GM18868 (cell line): ENCODE measurements at regions not wholly inside any gene's neighbourhood (a gene's known extent, or its start where the extent isn't known, plus 50 kb on each side); places are given as distances from the start of the nearest gene placed in this dataset.

Source experiments
- ATAC-seq: cut with Tn5 transposase; IDR thresholded peaks from one replicate; pipeline ENCODE4 v1.9.1; 2021; ENCODE audit warnings: mild to moderate bottlenecking, moderate library complexity; ENCODE audit not compliant: unreplicated experiment

- ATAC-seq, result peak; percentile 29
Observed at GRCh38 chr5:65068410-65068809, 299.7 kb downstream of the CWC27 start.

DNA sequence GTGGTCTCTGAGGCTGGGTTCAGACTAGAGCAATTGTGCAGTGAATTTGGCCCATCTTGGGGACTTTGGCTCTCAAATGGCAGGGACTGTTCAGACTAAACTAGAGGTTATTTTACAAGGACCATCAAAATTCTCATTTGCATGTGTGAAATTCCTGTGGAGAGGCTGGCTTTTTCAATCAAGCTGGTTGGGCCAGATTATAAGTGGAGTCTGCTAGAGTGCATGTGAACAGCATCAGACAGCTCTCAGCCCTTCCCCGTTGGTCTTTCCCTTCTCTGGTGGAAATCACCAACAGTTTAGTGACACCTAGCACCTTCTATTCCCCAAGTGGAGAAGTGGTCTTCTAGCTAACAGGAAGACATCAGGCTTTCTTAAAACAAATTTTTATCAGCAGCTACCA, 301.3 kb downstream of the CWC27 start:
- ATAC-seq, result peak; percentile 34

GRCh38 chr5:65072850-65073249, 304.1 kb downstream of the CWC27 start:
- no peak for ATAC-seq

- no peak for ATAC-seq
Observed at GRCh38 chr5:65073250-65073661, 304.5 kb downstream of the CWC27 start.

GRCh38 chr5:65075623-65076250, 307.0 kb downstream of the CWC27 start:
- no peak for ATAC-seq

- peak; percentile 85 for ATAC-seq
Observed at GRCh38 chr5:65076251-65076869, 307.6 kb downstream of the CWC27 start.

DNA sequence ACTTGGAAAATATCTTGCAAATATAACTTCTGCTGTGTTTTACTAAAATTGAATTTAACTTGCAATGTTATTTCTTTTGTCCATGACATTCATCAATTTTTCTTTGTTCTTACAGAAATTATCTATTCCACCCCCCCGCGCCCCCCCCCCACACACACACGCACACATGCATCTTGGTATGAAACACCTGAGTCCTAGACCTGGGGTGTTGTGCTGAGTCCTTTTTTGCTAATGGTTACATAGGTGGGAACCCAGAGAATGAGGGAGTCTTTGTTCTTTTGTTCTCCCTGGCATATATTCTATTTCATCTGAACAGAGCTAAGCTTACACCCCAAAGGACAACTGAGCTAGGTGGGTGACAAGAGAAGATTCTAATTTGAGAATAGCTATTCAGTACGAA, 308.9 kb downstream of the CWC27 start:
- no peak for ATAC-seq

- ATAC-seq, result no peak
Observed at GRCh38 chr5:65078331-65078730, 309.6 kb downstream of the CWC27 start.

DNA sequence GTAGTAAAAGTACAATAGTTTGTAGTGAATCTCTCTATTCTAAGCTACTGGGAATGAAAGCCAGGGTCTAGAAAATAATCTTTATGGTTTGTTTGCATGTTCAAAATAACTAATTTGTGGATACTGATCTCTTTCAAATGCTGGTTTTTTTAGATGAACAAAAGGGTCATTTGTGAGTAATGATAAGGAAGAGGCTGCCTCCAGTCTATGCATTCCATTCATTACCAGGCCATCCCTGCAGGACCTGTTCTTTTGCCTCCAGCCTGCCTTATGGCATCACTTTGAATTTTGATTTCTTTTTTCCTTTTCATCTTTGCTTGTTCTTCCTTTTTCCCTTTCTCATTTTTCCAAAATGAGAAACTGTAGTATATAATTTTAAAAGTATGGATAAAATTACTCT, 312.3 kb downstream of the CWC27 start:
- no peak for ATAC-seq

DNA sequence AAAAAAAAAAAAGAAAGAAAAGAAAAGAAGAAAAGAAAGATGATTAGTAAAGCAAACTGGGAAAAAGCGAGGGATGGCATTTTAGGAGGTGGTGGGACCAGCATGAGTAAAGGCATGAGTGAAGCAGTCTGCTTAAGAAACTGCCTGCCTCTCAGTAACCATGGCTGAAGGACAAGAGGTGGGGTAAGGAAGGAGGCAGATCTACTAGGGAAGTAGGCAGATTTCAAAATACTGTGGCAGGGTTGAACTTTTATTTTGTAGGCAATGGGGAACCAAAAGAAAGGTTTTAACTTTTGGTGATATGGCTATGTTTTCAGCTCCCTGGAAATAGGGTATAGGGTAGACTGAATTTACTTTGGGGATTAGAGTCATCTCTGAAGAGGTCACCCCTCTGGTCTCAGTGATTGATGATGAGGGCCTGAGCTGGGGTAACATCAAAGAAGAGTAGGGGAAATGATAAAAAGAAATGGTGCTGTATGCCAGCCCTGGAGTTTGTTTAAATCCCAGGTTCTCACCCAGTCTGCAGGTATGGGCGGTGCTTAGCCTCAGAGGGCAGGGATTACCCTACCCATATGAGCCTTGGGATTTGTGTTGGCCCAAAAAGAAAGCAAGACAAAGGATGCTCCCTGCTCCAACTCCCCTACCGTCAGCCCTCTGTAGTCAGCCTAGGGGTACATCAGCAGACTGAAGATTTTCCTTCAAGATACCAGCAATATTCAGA, 316.2 kb downstream of the CWC27 start:
- no peak for ATAC-seq

- ATAC-seq, result no peak
Observed at GRCh38 chr5:65085516-65085850, 316.8 kb downstream of the CWC27 start.

- ATAC-seq, result peak; percentile 53
Observed at GRCh38 chr5:65086234-65086890, 317.6 kb downstream of the CWC27 start.

GRCh38 chr5:65087154-65087553, 318.4 kb downstream of the CWC27 start:
- no peak for ATAC-seq

DNA sequence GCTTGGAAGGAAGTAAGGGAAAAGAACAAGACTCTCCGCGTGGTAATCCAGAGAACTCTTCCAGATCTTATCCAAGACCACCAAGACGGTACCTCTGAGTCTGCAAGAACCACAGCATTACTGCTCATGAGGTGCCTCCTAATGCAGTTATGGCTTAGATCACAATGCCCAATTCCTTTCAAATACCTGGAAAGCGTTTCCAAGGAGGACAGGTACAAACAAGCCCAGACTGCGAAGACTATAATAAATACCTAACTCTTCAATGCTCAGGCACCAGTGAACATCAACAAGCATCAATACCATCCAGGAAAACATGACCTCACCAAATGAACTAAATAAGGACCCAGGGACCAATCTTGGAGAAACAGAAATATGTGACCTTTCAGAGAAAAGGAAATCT, 325.5 kb downstream of the CWC27 start:
- ATAC-seq, result no peak

DNA sequence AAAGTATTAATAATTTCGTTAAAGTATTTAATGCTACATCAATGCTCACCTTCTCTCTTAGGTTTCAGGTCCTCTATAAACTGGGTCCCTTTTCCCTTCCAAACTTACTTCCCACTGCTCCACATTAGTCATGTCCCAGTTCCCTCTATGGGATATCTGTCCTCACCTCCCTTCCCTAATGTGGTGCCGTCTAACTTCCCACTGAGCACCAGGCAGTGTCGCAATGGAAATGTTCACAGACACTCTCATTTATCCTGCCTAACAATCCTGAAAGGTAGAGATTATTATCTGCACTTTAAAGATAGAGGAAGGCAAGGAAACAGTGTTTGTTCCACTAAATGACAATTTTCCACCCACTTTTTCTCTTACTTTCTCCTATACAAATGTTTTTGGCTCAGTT, 329.7 kb downstream of the CWC27 start:
- no peak for ATAC-seq
